ENCODE measurements at regions not wholly inside any gene's neighbourhood (a gene's known extent, or its start where the extent isn't known, plus 50 kb on each side); places are given as distances from the start of the nearest gene placed in this dataset.

- Histone ChIP-seq H2BK20ac (ENCODE audit: low read length) (no peak overlapping the region), H2BK12ac (ENCODE audit: low read depth, low read length) (no peak overlapping the region), H3K18ac (ENCODE audit: extremely low read depth, low read length) (no peak overlapping the region), H2BK5ac (ENCODE audit: low read depth, low read length) (no peak overlapping the region), H3K36me3 (ENCODE audit: control insufficient read depth in 2 of 4, insufficient read depth in 4 of 4, low read length in 3 of 4) (no peaks in the 10 kb centered on the region), H3K79me2 (ENCODE audit: control insufficient read depth in 1 of 2, insufficient read depth in 2 of 2, low read length in 2 of 2) (no peaks in the 10 kb centered on the region), H4K5ac (ENCODE audit: insufficient read length, low read depth, low read length) (no peak overlapping the region), H3K56ac (replicated peaks; ENCODE audit: insufficient read length, low read depth, low read length) (no peak overlapping the region), H2BK120ac (replicated peaks; ENCODE audit: low read depth, low read length) (no peak overlapping the region), H3K23ac (ENCODE audit: insufficient read length) (no peak overlapping the region), H3K79me1 (ENCODE audit: low read depth, low read length) (no peaks in the 10 kb centered on the region), H3K27ac (ENCODE audit: low read depth, low read length) (no peak overlapping the region), H2AK5ac (ENCODE audit: low read depth, low read length) (no peak overlapping the region), H2AFZ (ENCODE audit: low read length) (no peak overlapping the region), H3K4me2 (ENCODE audit: insufficient read depth in 1 of 2, low read depth in 2 of 2, low read length in 2 of 2) (no peak overlapping the region), H4K20me1 (replicated peaks in 1 of 2; ENCODE audit: control insufficient read depth in 1 of 2, insufficient read depth in 2 of 2, low read length in 2 of 2) (no peaks in the 10 kb centered on the region), H3K9ac (replicated peaks in 1 of 4; ENCODE audit: extremely low read depth in 1 of 4, low read depth in 3 of 4, low read length in 3 of 4) (no peak overlapping the region), H3K4ac (replicated peaks; ENCODE audit: insufficient read length, low read depth, low read length) (no peak overlapping the region), H3K14ac (ENCODE audit: insufficient read length) (no peak overlapping the region), H3K9me3 (ENCODE audit: insufficient read depth in 2 of 2, low read depth in 1 of 2, low read length in 1 of 2) (no peaks in the 10 kb centered on the region), H3K23me2 (ENCODE audit: low read depth, low read length) (no peaks in the 10 kb centered on the region; the same call in 1 of the 2 replicates), H3K4me3 (ENCODE audit: extremely low read depth in 1 of 4, insufficient read depth in 2 of 4, low read depth in 3 of 4, low read length in 4 of 4) (no peak overlapping the region), H4K91ac (replicated peaks; ENCODE audit: insufficient read length, low read length) (no peak overlapping the region), H4K8ac (ENCODE audit: extremely low read depth, insufficient read depth, low read length) (no peak overlapping the region), H3K27me3 (replicated peaks in 1 of 4; ENCODE audit: control insufficient read depth in 3 of 4, extremely low read depth in 1 of 4, insufficient read depth in 3 of 4, low read length in 3 of 4) (no peaks in the 10 kb centered on the region), H3K4me1 (replicated peaks in 1 of 4; ENCODE audit: control insufficient read depth in 3 of 4, insufficient read depth in 4 of 4, low read length in 3 of 4) (peaks cover 2 to 17% (median 8%) of the 10 kb centered on the region in 4 experiments), H2BK15ac (ENCODE audit: low read length) (no peak overlapping the region)
- FAIRE-seq (no peak), DNase-seq (ENCODE audit: low read depth in 1 of 2, low spot score in 2 of 2) (no peak)
- 98% methylated on average over 2 of the region's 2 CpGs; no CpG with 5 or more reads in 1 of the 2 experiments for WGBS, 2 experiments (ENCODE audit: extremely low coverage in 1 of 2, insufficient coverage in 1 of 2, insufficient read length in 1 of 2, insufficient replicate concordance in 2 of 2, low coverage in 1 of 2, low lambda C conversion rate in 2 of 2, missing lambda C conversion rate in 1 of 2)
- CTCF ChIA-PET (ENCODE audit: partially characterized antibody) = no interaction called here
- POLR2A ChIA-PET (ENCODE audit: partially characterized antibody) = no interaction called here
- no peak for TF ChIP-seq CEBPB (IDR thresholded peaks at IDR 0.05; ENCODE audit: low read depth, low read length)
- TF ChIP-seq BRCA1 (IDR thresholded peaks at IDR 0.05; ENCODE audit: low read depth, low read length) = no peak
- no peak for TF ChIP-seq USF2 (IDR thresholded peaks at IDR 0.05; ENCODE audit: low read length)
- TF ChIP-seq ATF2 (IDR thresholded peaks at IDR 0.05; ENCODE audit: low read length) = no peak
- no peak for TF ChIP-seq BCL11A (IDR thresholded peaks at IDR 0.05; ENCODE audit: low read depth in 2 of 2, low read length in 2 of 2)
- no peak for TF ChIP-seq SAP30 (IDR thresholded peaks at IDR 0.05; ENCODE audit: insufficient read depth, insufficient replicate concordance, low read length)
- TF ChIP-seq RNF2 (IDR thresholded peaks at IDR 0.05; ENCODE audit: borderline replicate concordance, low read depth, low read length, missing control alignments, poor library complexity, severe bottlenecking) = no peak
- TF ChIP-seq RAD21 (IDR thresholded peaks at IDR 0.05 in 1 of 2, conservative IDR thresholded peaks at IDR 0.05 in 1 of 2; ENCODE audit: low read depth in 2 of 2, low read length in 2 of 2) = no peak
- TF ChIP-seq E2F6 (IDR thresholded peaks at IDR 0.05) = no peak
- no peak for TF ChIP-seq KDM5A (IDR thresholded peaks at IDR 0.05; ENCODE audit: low read length)
These were observed 127.6 kb upstream of the UBE2E2 start for GRCh38 chr3:23075496-23075895.

Measured in H1 (cell line).